Mucosa of descending colon (tissue), 3 donors: ENCODE measurements at regions not wholly inside any gene's neighbourhood (a gene's known extent, or its start where the extent isn't known, plus 50 kb on each side); places are given as distances from the start of the nearest gene placed in this dataset.
"Not testable (repeated sequence)": the region's sequence is repeated elsewhere in the genome, so short reads cannot be mapped to it uniquely, and the experiment has no call there.

Experiments
- ATAC-seq: fragments of 200-7000 bp; cut with Tn5 transposase; one replicate; pipeline ENCODE4 v1.9.1; 2020; ENCODE audit warnings: mild to moderate bottlenecking, moderate library complexity
- DNase-seq, 3 donors: peaks; one replicate each; pipeline ENCODE4 v3.0.0-alpha.2; 2020
- H3K36me3 ChIP-seq: fragments of 200-600 bp; one replicate; pipeline ENCODE4 v1.8.0; 2021; ENCODE audit warnings: low read depth, mild to moderate bottlenecking
- H3K4me1 ChIP-seq: fragments of 200-600 bp; one replicate; pipeline ENCODE4 v1.8.0; 2021; ENCODE audit warnings: low read depth, mild to moderate bottlenecking
- H3K4me3 ChIP-seq: fragments of 200-600 bp; one replicate; pipeline ENCODE4 v1.8.0; 2021; ENCODE audit warnings: mild to moderate bottlenecking
- H3K9me3 ChIP-seq: fragments of 200-600 bp; one replicate; pipeline ENCODE4 v1.8.0; 2021; ENCODE audit warnings: mild to moderate bottlenecking
- intact Hi-C, 2 donors: fragments of 100-400 bp; cut with DNase I in 1 of 2; cut with micrococcal nuclease in 1 of 2; formaldehyde crosslinking; loops; one replicate each; pipeline versions ENCODE4 v1.11.0 to v1.11.1; 2022; cut with DNase I, micrococcal nuclease
- TF ChIP-seq, protein P1 (sequence below): fragments of 200-600 bp; IDR thresholded peaks from one replicate; pipeline ENCODE4 v1.8.0; 2022; ENCODE audit warnings: antibody characterized with exemption, mild to moderate bottlenecking
- donor health status: DM: no; HTN: no; CAD: no; lungs with moderate emphysema.
- donor health status: DM: no; HTN: no; CAD: no.
- donor health status: DM: no; HTN: yes; CAD: no.

DNA sequence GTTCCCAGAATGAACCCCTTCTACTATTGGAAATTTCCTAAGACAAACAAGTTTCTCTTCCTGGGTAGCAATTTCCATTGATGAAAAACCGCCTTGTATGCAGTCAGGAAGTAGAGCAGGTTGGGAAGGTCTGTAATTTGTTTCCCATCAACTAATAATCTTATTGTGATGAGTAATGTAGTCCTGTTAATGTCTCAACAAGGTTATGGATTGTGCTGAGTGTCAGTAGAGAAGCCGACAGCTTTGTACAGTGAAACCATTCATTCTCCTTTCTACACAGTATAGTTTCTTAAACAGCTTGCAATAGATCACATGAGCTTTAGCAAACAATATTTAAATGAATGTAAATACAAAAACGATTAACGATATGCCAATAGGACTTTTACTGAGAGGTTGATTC is 355.4 kb upstream of the WWC1 start:
- intact Hi-C loops, result no loop called here
- Histone ChIP-seq H3K4me3 (no peak overlapping the region), H3K4me1 (no peaks in the 10 kb centered on the region), H3K36me3 (no peaks in the 10 kb centered on the region), H3K9me3 (no peaks in the 10 kb centered on the region)
- no peak for DNase-seq
- ATAC-seq, result no peak
- TF ChIP-seq, protein P1, sequence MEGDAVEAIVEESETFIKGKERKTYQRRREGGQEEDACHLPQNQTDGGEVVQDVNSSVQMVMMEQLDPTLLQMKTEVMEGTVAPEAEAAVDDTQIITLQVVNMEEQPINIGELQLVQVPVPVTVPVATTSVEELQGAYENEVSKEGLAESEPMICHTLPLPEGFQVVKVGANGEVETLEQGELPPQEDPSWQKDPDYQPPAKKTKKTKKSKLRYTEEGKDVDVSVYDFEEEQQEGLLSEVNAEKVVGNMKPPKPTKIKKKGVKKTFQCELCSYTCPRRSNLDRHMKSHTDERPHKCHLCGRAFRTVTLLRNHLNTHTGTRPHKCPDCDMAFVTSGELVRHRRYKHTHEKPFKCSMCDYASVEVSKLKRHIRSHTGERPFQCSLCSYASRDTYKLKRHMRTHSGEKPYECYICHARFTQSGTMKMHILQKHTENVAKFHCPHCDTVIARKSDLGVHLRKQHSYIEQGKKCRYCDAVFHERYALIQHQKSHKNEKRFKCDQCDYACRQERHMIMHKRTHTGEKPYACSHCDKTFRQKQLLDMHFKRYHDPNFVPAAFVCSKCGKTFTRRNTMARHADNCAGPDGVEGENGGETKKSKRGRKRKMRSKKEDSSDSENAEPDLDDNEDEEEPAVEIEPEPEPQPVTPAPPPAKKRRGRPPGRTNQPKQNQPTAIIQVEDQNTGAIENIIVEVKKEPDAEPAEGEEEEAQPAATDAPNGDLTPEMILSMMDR, result no peak

DNA sequence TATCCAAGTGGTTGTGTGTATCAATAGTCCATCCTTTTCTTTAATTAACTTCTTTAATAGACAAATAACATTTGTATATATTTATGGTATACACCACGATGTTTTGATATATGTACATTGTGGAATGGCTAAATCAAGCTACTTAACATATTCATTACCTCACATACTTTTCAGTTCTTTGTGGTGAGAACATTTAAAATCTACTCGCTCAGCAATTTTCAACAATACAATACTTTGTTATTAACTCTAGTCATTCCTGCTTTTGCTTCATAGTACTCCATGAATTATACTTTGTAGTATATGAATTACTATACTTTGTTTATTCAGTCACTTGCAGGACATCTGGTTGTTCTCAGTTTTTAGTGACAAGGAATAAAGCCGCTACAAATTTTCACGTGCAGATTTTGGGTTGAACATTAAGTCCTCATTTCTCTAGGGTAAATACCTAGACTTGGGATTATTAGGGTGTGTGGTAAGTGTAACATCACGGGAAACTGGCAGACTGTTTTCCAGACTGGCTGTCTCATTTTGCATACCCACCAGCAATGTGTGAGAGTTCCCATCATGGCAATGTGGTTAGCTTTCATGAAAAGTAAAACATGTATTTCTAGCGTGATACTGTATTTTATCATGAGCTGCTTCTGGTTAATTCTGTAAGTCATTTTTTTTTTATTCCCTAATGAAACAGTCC is 354.4 kb upstream of the WWC1 start:
- Histone ChIP-seq H3K4me1 (no peaks in the 10 kb centered on the region), H3K9me3 (no peaks in the 10 kb centered on the region), H3K36me3 (no peaks in the 10 kb centered on the region), H3K4me3 (no peak overlapping the region)
- DNase-seq (no peak), ATAC-seq (no peak)
- intact Hi-C loops, result no loop called here
- TF ChIP-seq, protein P1, result no peak

DNA sequence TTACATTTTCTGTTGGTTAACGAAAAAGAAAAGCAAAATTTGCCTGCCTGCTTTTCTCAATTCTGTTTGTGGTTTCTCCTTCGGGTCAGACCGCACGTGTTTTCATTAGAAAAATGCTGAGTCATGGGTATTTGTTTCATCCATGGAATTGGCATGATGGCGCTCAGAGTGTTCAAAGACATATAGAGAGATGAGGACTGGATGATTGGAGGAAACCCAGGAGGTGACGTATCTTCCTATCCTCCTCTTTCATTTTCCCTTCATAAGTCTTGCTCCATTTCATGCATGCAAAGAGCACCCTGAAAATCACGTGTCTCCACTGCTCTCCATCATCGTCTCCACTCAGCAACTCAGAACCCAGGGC is 353.8 kb upstream of the WWC1 start:
- intact Hi-C loops, result no loop called here
- H3K9me3 ChIP-seq, result no peaks in the 10 kb centered on the region
- no peaks in the 10 kb centered on the region for H3K4me1 ChIP-seq
- DNase-seq (no peak), ATAC-seq (no peak)
- H3K4me3 ChIP-seq, result no peak overlapping the region
- TF ChIP-seq, protein P1, result no peak
- H3K36me3 ChIP-seq, result no peaks in the 10 kb centered on the region

DNA sequence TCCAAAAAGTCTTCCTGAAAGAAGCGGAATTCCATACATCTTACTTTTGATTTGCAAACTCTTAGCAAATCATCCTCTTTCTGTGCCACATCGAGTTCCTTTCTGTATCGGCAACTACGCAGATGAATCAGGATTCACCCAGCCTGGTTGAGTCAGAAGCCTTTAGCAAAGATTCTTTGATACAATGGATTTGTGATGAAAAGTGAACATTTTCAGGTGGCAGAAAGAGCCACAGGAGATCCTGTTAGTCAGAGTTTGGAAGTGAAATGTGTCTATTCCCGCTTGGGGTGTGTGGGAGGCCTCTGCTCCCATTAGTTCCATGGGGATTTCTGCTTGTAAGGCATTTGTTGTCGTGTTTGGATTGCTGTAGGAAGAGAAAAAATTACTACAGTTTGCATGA is 351.8 kb upstream of the WWC1 start:
- TF ChIP-seq, protein P1, result no peak
- Histone ChIP-seq H3K4me3 (no peak overlapping the region), H3K4me1 (no peaks in the 10 kb centered on the region), H3K9me3 (no peaks in the 10 kb centered on the region), H3K36me3 (no peaks in the 10 kb centered on the region)
- DNase-seq (no peak), ATAC-seq (no peak)
- intact Hi-C loops, result no loop called here

DNA sequence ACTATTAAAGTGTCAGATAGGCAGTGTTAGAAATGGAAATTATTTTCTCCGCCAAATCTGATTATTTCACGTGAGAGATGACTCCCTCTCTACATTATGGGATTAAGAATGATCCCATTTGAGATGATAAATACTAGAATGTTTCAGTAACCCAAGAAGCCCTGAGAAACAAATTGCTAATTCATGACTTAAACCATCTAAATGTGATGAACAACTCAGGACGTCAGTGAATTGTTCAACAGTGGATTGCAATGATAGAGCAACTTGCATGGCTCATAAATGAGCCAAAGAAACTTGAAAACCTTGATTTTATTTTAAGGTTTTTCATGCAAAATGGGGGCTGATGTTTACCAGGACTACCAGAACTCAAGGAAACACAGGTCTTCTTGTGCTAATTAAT is 350.5 kb upstream of the WWC1 start:
- no peaks in the 10 kb centered on the region for H3K4me1 ChIP-seq
- no peaks in the 10 kb centered on the region for H3K36me3 ChIP-seq
- no peak for ATAC-seq
- H3K4me3 ChIP-seq, result no peak overlapping the region
- TF ChIP-seq, protein P1, result no peak
- H3K9me3 ChIP-seq, result no peaks in the 10 kb centered on the region
- DNase-seq, result no peak
- intact Hi-C loops, result no loop called here

DNA sequence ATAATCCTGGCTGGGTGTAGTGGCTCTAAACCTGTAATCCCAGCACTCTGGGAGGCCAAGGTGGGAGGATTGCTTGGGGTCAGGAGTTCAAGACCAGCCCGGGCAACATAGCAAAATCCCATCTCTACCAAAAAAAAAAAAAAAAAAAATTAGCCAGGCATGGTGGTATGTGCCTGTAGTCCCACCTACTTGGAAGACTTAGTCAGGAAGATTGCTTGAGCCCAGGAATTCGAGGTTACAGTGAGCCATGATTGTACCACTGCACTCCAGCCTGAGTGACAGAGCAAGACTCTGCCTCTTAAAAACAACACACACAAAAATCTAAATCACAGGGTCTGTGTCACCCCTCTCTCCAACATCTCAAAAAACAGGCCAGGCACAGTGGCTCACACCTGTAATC is 349.9 kb upstream of the WWC1 start:
- H3K9me3 ChIP-seq, H3K4me3 ChIP-seq, intact Hi-C loops, H3K4me1 ChIP-seq, ATAC-seq, H3K36me3 ChIP-seq, DNase-seq: not testable (repeated sequence)
